Trophoblast cell (in vitro differentiated cells and primary cell): ENCODE measurements at regions not wholly inside any gene's neighbourhood (a gene's known extent, or its start where the extent isn't known, plus 50 kb on each side); places are given as distances from the start of the nearest gene placed in this dataset.

Source experiments
- DNase-seq, 2 donors: peaks; one replicate each; pipeline ENCODE4 v3.0.0-alpha.2; 2016
- H2AFZ ChIP-seq: 2 replicates; pipeline ENCODE4 v1.6.1; 2013; ENCODE audit warnings: low read length, moderate library complexity, mild to moderate bottlenecking; ENCODE audit not compliant: insufficient read depth, poor library complexity
- H2AK5ac ChIP-seq: 2 replicates; pipeline ENCODE4 v1.6.1; 2013; ENCODE audit warnings: mild to moderate bottlenecking, low read length
- H2BK120ac ChIP-seq: 2 replicates; pipeline ENCODE4 v1.6.1; 2013; ENCODE audit warnings: low read length, mild to moderate bottlenecking, moderate library complexity; ENCODE audit not compliant: insufficient read depth, poor library complexity
- H2BK12ac ChIP-seq: 2 replicates; pipeline ENCODE4 v1.6.1; 2013; ENCODE audit warnings: mild to moderate bottlenecking, low read length, moderate library complexity
- H2BK5ac ChIP-seq: 2 replicates; pipeline ENCODE4 v1.6.1; 2013; ENCODE audit warnings: low read length, low read depth, moderate library complexity, mild to moderate bottlenecking; ENCODE audit not compliant: poor library complexity
- H3K14ac ChIP-seq: 2 replicates; pipeline ENCODE4 v1.6.1; 2013; ENCODE audit warnings: mild to moderate bottlenecking, low read length
- H3K18ac ChIP-seq: 2 replicates; pipeline ENCODE4 v1.6.1; 2013; ENCODE audit warnings: mild to moderate bottlenecking, low read length
- H3K23ac ChIP-seq: 2 replicates; pipeline ENCODE4 v1.6.1; 2013; ENCODE audit warnings: low read length
- H3K27ac ChIP-seq: 2 replicates; pipeline ENCODE4 v1.5.1; 2013; ENCODE audit warnings: low read depth, mild to moderate bottlenecking, inconsistent platforms, low read length, moderate library complexity
- H3K27me3 ChIP-seq: 2 replicates; pipeline ENCODE4 v1.6.1; 2013; ENCODE audit warnings: inconsistent platforms, mild to moderate bottlenecking, low read length, moderate library complexity; ENCODE audit not compliant: insufficient read depth
- H3K36me3 ChIP-seq, 2 experiments: 1 replicate in 1 of 2; 2 replicates in 1 of 2; pipeline ENCODE4 v1.6.1; 2013; ENCODE audit warnings: low read length in 2 of 2, mild to moderate bottlenecking in 2 of 2, moderate library complexity in 1 of 2; ENCODE audit not compliant: insufficient read depth in 2 of 2, control insufficient read depth in 1 of 2
- H3K4ac ChIP-seq: 2 replicates; pipeline ENCODE4 v1.6.1; 2013; ENCODE audit warnings: low read depth, mild to moderate bottlenecking, low read length, moderate library complexity
- H3K4me1 ChIP-seq, 2 experiments: 1 replicate in 1 of 2; 2 replicates in 1 of 2; pipeline ENCODE4 v1.6.1; 2013; ENCODE audit warnings: low read length in 2 of 2, mild to moderate bottlenecking in 2 of 2, moderate library complexity in 1 of 2; ENCODE audit not compliant: insufficient read depth in 2 of 2, control insufficient read depth in 1 of 2
- H3K4me2 ChIP-seq: 2 replicates; pipeline ENCODE4 v1.6.1; 2013; ENCODE audit warnings: inconsistent platforms, mild to moderate bottlenecking, low read length, moderate library complexity
- H3K4me3 ChIP-seq: 2 replicates; pipeline ENCODE4 v1.5.1; 2013; ENCODE audit warnings: mild to moderate bottlenecking, low read depth, low read length, inconsistent platforms
- H3K79me1 ChIP-seq: one replicate; pipeline ENCODE4 v1.6.1; 2013; ENCODE audit warnings: low read length
- H3K79me2 ChIP-seq: 2 replicates; pipeline ENCODE4 v1.6.1; 2013; ENCODE audit warnings: low read length, mild to moderate bottlenecking; ENCODE audit not compliant: control insufficient read depth, insufficient read depth, poor library complexity
- H3K9ac ChIP-seq: 2 replicates; pipeline ENCODE4 v1.6.1; 2013; ENCODE audit warnings: mild to moderate bottlenecking, low read length
- H3K9me3 ChIP-seq: 2 replicates; pipeline ENCODE4 v1.6.1; 2013; ENCODE audit warnings: low read depth, mild to moderate bottlenecking, control low read depth, inconsistent platforms, low read length; ENCODE audit not compliant: insufficient read depth
- H4K12ac ChIP-seq: 2 replicates; pipeline ENCODE4 v1.6.1; 2013; ENCODE audit warnings: low read depth, mild to moderate bottlenecking, low read length, moderate library complexity
- H4K8ac ChIP-seq: 2 replicates; pipeline ENCODE4 v1.6.1; 2013; ENCODE audit warnings: low read depth, mild to moderate bottlenecking, low read length, moderate library complexity
- H4K91ac ChIP-seq: one replicate; pipeline ENCODE4 v1.6.1; 2013; ENCODE audit warnings: low read depth, mild to moderate bottlenecking, low read length, moderate library complexity
- WGBS: extraction: QIAGEN DNeasy Blood & Tissue Kit; methylation state at CpG from one replicate; pipeline ENCODE4 v1.1.7; 2013; ENCODE audit warnings: missing lambda C conversion rate; ENCODE audit not compliant: insufficient read length, insufficient coverage; ENCODE audit errors: extremely low coverage; 5-methylcytosine and 5-hydroxymethylcytosine counted together

DNA sequence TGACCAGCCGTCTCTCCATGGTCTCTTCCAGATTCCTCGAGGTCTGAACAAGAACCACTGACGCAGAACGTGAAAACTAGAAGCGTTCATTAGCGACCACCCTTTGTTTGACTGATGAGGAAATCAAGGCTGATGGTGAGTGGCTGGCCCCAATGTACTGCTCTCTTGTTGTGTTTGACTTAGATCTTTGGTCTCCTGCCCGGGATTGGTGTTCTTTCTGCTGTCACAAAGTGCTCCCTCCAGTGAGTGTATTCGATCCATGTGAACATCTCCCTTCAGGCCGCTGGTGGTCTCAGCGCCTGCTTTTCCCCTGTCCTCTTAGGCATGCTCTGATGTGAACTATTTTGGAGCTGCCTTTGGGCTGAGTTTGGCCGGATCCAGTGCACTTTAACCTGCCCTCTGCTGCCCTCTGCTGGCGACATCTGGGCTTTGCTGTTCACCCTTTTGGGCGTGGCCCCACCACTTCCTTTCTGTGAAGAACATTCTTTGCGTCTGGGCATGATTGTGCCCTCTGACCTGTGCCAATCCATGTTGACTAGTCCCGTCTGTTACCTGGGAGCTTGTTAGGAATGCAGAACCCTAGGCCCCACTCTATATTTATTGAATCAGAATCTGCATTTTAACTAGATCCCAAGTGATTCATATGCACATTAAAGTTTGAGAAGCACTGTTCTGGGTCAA lies 279.1 kb downstream of the TTC6 start:
- no peaks in the 10 kb centered on the region for H3K27me3 ChIP-seq
- no peak overlapping the region for H4K91ac ChIP-seq
- no peak overlapping the region for H3K4me3 ChIP-seq
- no peak overlapping the region for H2AFZ ChIP-seq
- H3K9ac ChIP-seq, result no peak overlapping the region
- DNase-seq, result peak; percentile 20 to 75
- H4K12ac ChIP-seq, result no peak overlapping the region
- H3K9me3 ChIP-seq, result no peaks in the 10 kb centered on the region
- no peak overlapping the region for H2AK5ac ChIP-seq
- H2BK5ac ChIP-seq, result no peak overlapping the region
- no CpG with 5 or more reads among the region's 15 CpGs for WGBS
- no peak overlapping the region for H3K14ac ChIP-seq
- H3K4me1 ChIP-seq, result no peaks in the 10 kb centered on the region
- no peaks in the 10 kb centered on the region for H3K36me3 ChIP-seq
- H3K27ac ChIP-seq, result no peak overlapping the region
- no peak overlapping the region for H2BK120ac ChIP-seq
- no peak overlapping the region for H3K23ac ChIP-seq
- no peak overlapping the region for H3K4ac ChIP-seq
- H2BK12ac ChIP-seq, result no peak overlapping the region
- no peak overlapping the region for H3K4me2 ChIP-seq
- no peaks in the 10 kb centered on the region for H3K79me1 ChIP-seq
- no peak overlapping the region for H3K18ac ChIP-seq
- no peaks in the 10 kb centered on the region for H3K79me2 ChIP-seq
- no peak overlapping the region for H4K8ac ChIP-seq

- Histone ChIP-seq H3K79me2 (no peaks in the 10 kb centered on the region), H3K23ac (no peak overlapping the region), H3K79me1 (no peaks in the 10 kb centered on the region), H4K91ac (no peak overlapping the region), H2AK5ac (no peak overlapping the region), H3K9me3 (peaks cover 4% of the 10 kb centered on the region), H3K4me1 (no peaks in the 10 kb centered on the region), H3K4me3 (no peak overlapping the region), H3K4ac (no peak overlapping the region), H2BK120ac (no peak overlapping the region), H3K36me3 (peaks cover 0 to 1% of the 10 kb centered on the region in 2 experiments), H3K18ac (no peak overlapping the region), H3K9ac (no peak overlapping the region), H4K8ac (no peak overlapping the region), H4K12ac (no peak overlapping the region), H2AFZ (no peak overlapping the region), H3K27ac (no peak overlapping the region), H2BK12ac (no peak overlapping the region), H3K4me2 (no peak overlapping the region), H3K14ac (no peak overlapping the region), H3K27me3 (no peaks in the 10 kb centered on the region), H2BK5ac (no peak overlapping the region)
- DNase-seq, result no peak
- WGBS, result no CpG with 5 or more reads among the region's 1 CpG
These were observed 292.8 kb downstream of the TTC6 start for GRCh38 chr14:37888234-37888633.

DNA sequence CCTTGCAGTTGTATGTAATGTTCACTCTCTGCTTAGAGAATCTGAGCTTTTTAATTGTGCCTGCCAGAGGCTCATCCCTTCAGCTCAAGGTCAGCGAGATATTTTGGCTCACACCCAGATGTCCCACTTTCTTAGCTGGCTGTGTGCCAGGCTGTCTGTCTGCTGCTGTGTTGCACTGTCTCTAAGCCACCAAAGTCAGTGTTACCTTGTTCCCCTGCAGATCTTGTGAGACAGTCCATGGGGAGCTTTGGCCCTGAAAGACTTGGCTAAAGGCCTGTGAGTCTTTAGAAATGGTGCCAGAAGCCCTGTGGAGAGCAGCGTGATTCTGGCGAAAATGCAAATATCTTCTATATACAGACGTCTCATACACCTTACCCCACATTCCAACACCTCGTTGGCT lies 293.7 kb downstream of the TTC6 start:
- Histone ChIP-seq H3K4me2 (no peak overlapping the region), H3K4me1 (no peaks in the 10 kb centered on the region), H3K27me3 (no peaks in the 10 kb centered on the region), H3K23ac (peak overlapping the region; percentile 99), H3K9me3 (peaks cover 4% of the 10 kb centered on the region), H3K79me1 (no peaks in the 10 kb centered on the region), H2AFZ (no peak overlapping the region), H3K79me2 (no peaks in the 10 kb centered on the region), H3K27ac (no peak overlapping the region), H2BK12ac (no peak overlapping the region), H4K12ac (no peak overlapping the region), H3K4ac (no peak overlapping the region), H3K14ac (no peak overlapping the region), H3K18ac (no peak overlapping the region), H2BK5ac (no peak overlapping the region), H4K8ac (no peak overlapping the region), H2AK5ac (no peak overlapping the region), H2BK120ac (no peak overlapping the region), H3K9ac (no peak overlapping the region), H3K4me3 (no peak overlapping the region), H3K36me3 (peaks cover 0 to 1% of the 10 kb centered on the region in 2 experiments), H4K91ac (no peak overlapping the region)
- WGBS, result no CpG with 5 or more reads among the region's 5 CpGs
- no peak for DNase-seq

DNA sequence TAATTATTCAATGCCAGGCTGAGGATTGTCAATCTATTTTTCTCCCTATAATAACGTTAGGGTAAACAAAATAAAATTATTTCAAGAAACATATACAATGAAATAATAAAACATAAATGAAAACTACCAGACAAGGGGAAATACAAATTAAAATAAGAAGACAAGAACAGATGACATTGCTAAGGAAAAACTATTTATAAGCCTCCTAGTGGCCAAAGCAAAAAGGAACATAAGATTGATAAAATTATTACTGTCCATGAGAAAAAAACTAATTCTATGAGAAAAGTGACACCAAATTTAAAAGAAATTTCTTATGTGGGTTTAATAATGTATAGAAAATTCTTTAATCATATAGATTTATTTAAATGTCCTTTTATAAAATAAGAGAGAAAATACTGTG lies 294.7 kb downstream of the TTC6 start:
- Histone ChIP-seq H2AFZ (no peak overlapping the region), H3K4me2 (no peak overlapping the region), H4K12ac (no peak overlapping the region), H3K27ac (no peak overlapping the region), H4K8ac (no peak overlapping the region), H3K27me3 (no peaks in the 10 kb centered on the region), H3K9ac (no peak overlapping the region), H3K18ac (no peak overlapping the region), H3K9me3 (peaks cover 4% of the 10 kb centered on the region), H3K4me3 (no peak overlapping the region), H3K14ac (no peak overlapping the region), H3K4ac (no peak overlapping the region), H4K91ac (no peak overlapping the region), H2BK120ac (no peak overlapping the region), H3K23ac (no peak overlapping the region), H2BK5ac (no peak overlapping the region), H3K36me3 (peaks cover 0 to 1% of the 10 kb centered on the region in 2 experiments), H2BK12ac (no peak overlapping the region), H3K4me1 (no peaks in the 10 kb centered on the region), H3K79me1 (no peaks in the 10 kb centered on the region), H3K79me2 (no peaks in the 10 kb centered on the region), H2AK5ac (no peak overlapping the region)
- no peak for DNase-seq
- no CpG with 5 or more reads among the region's 1 CpG for WGBS
